ENCODE measurements at regions not wholly inside any gene's neighbourhood (a gene's known extent, or its start where the extent isn't known, plus 50 kb on each side); places are given as distances from the start of the nearest gene placed in this dataset.

- no peak for TF ChIP-seq POLR2A (IDR thresholded peaks at IDR 0.05)
- TF ChIP-seq, protein P1, sequence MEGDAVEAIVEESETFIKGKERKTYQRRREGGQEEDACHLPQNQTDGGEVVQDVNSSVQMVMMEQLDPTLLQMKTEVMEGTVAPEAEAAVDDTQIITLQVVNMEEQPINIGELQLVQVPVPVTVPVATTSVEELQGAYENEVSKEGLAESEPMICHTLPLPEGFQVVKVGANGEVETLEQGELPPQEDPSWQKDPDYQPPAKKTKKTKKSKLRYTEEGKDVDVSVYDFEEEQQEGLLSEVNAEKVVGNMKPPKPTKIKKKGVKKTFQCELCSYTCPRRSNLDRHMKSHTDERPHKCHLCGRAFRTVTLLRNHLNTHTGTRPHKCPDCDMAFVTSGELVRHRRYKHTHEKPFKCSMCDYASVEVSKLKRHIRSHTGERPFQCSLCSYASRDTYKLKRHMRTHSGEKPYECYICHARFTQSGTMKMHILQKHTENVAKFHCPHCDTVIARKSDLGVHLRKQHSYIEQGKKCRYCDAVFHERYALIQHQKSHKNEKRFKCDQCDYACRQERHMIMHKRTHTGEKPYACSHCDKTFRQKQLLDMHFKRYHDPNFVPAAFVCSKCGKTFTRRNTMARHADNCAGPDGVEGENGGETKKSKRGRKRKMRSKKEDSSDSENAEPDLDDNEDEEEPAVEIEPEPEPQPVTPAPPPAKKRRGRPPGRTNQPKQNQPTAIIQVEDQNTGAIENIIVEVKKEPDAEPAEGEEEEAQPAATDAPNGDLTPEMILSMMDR (IDR thresholded peaks at IDR 0.05) = no peak
These were observed 77.7 kb upstream of the JUN start for GRCh38 chr1:58861506-58861905.
